Body of pancreas (tissue), 4 donors: ENCODE measurements at regions not wholly inside any gene's neighbourhood (a gene's known extent, or its start where the extent isn't known, plus 50 kb on each side); places are given as distances from the start of the nearest gene placed in this dataset.

Experiments used
- CTCF ChIP-seq, 7 experiments: fragments of 450-650 bp in 4 of 7; fragments of 200-600 bp in 3 of 7; sonication (generic) in 3 of 7; IDR thresholded peaks; one replicate each; pipeline ENCODE4 v1.5.1; 2016 to 2019; ENCODE audit warnings: antibody characterized with exemption in 7 of 7
- POLR2A ChIP-seq, 3 donors: fragments of 450-650 bp; IDR thresholded peaks; one replicate each; pipeline ENCODE4 v1.6.1; 2016; ENCODE audit warnings: antibody characterized with exemption in 3 of 3, mild to moderate bottlenecking in 2 of 3

- TF ChIP-seq POLR2A (IDR thresholded peaks at IDR 0.05) (no peak), CTCF (IDR thresholded peaks at IDR 0.05) (no peak)
Observed at GRCh38 chr3:159210336-159210735, 408.5 kb downstream of the MFSD1 start.
